Fibroblast of skin of abdomen (primary cell): ENCODE measurements at regions not wholly inside any gene's neighbourhood (a gene's known extent, or its start where the extent isn't known, plus 50 kb on each side); places are given as distances from the start of the nearest gene placed in this dataset.

ENCODE experiments used
- DNase-seq: peaks from one replicate; pipeline ENCODE4 v3.0.0-alpha.2; 2013

- peak; percentile 35 for DNase-seq
Observed at GRCh38 chr7:46478046-46478445, 557.0 kb upstream of the IGFBP3 start.

- no peak for DNase-seq
Observed at GRCh38 chr7:46468753-46469356, 547.8 kb upstream of the IGFBP3 start.

- no peak for DNase-seq
Observed at GRCh38 chr7:46463170-46463569, 542.1 kb upstream of the IGFBP3 start.

GRCh38 chr7:46461334-46461777 lies 540.3 kb upstream of the IGFBP3 start:
- peak; percentile 77 for DNase-seq

DNA sequence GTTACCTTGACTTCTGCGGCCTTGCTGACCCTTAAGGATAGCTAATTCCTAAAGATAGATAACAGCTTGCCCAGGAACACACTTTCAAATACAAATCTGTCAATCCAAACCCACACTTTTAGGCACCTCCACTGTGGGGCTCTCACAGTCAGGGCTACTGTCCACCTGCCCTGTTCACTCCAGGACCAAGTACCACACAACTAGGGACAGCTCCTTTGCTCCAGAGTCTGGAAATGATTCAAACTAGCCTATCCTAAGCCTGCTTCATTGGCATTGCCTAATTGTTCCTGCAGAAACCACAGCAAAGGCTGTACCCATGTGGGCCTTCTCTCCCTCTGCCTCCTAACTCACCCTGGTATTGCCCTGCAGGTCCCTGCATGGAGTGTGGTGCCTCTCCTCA lies 538.9 kb upstream of the IGFBP3 start:
- no peak for DNase-seq

GRCh38 chr7:46454816-46455215 lies 533.7 kb upstream of the IGFBP3 start:
- DNase-seq, result no peak

- no peak for DNase-seq
Observed at GRCh38 chr7:46452561-46453135, 531.6 kb upstream of the IGFBP3 start.

DNA sequence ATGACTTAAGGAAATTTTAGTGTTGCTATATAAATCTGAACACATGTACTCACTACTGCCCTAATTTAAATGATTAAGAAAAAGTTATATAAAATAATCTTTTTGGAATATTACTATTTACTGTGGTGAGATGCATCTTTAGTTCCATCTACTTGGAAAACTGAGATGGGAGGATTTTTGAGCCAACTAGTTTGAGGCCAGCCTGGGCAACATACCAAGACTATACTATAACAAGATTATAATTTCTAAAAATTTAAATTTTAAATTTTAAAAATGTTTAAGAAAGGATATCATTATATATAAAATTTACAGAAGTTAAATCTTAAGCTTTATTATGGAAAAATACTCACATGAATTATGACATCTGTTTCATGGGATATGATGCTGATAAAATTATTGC lies 530.8 kb upstream of the IGFBP3 start:
- DNase-seq, result no peak

GRCh38 chr7:46450886-46451285 lies 529.8 kb upstream of the IGFBP3 start:
- no peak for DNase-seq

- no peak for DNase-seq
Observed at GRCh38 chr7:46450425-46450824, 529.4 kb upstream of the IGFBP3 start.

DNA sequence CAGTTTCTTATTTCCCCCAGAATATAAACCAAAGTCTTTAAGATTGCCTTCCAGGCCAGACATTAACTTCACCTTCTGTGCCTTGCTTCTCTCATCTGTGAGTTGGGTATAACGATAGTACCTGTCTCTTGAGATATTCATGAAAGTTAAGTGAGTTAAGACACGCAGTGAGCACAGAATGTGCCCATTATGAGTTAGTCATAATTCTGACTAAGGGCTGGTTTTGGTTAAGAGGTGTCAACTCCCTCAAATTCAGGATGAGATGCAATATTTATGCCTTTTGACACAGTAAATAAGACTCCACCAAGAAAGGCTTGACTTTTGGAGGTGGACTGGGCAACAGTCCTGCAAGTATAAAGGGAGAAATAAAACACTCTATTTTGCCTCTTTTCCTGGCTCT lies 528.7 kb upstream of the IGFBP3 start:
- DNase-seq, result no peak

DNA sequence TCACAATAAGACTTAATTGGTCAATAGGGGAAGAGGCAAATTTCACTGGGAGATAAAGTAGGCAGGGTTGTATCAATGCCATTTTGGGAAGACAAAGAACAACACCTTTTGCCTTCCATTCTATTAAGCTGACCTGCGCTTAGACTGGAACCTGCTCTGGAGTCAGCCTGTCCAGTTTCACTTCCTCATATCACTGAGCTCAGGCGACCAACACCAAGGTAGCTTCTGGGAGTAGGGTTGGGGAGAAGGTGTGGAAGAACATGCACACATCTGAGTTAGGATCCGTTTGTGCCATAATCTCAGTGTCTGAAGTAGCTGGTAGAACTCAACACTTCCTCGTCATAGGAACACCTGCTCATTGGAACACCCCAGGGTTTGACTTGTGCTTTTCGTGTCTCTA lies 527.4 kb upstream of the IGFBP3 start:
- no peak for DNase-seq

- DNase-seq, result no peak
Observed at GRCh38 chr7:46446151-46446550, 525.1 kb upstream of the IGFBP3 start.

- DNase-seq, result no peak
Observed at GRCh38 chr7:46444256-46444655, 523.2 kb upstream of the IGFBP3 start.

GRCh38 chr7:46440186-46440585 lies 519.1 kb upstream of the IGFBP3 start:
- DNase-seq, result no peak

DNA sequence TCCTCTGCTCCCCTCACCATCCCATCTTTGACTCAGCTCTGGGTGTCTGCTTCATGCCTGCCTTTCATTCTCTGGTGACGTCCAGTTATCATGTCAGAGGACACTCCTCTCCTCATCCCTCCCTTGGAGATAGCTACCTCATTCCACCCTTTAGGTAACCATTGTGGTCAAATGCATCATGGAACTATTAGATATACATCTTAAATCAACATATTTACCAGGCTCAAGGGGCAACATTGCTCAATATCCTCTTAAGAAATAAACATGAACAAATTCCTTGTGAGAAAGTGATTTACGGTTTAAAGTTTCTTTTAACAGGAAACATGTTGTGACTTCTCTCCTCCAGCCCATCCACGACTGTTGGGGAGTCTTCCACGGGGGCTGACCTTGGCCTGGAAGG lies 511.6 kb upstream of the IGFBP3 start:
- DNase-seq, result peak; percentile 47

- DNase-seq, result peak; percentile 38
Observed at GRCh38 chr7:46428295-46428694, 507.2 kb upstream of the IGFBP3 start.

DNA sequence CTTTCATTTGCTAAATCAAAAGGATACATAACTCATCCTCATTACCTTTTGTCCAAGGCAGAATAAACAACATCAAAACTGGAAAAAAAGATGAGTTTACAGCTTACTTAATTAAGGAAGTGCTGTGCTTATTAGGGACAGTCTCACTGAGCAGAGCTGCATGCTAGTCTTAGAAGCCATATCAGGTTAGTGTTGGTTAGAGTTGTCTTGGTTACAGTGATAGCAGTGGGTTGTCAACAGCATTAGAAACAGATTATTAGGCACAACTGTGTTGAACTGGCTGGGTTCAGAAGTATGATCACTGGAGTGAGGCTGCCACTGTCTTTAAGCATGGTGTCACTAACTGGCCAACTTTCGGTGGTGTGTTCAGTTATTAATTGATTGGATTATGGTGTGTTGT lies 503.9 kb upstream of the IGFBP3 start:
- no peak for DNase-seq

GRCh38 chr7:46421441-46422230 lies 500.6 kb upstream of the IGFBP3 start:
- no peak for DNase-seq

DNA sequence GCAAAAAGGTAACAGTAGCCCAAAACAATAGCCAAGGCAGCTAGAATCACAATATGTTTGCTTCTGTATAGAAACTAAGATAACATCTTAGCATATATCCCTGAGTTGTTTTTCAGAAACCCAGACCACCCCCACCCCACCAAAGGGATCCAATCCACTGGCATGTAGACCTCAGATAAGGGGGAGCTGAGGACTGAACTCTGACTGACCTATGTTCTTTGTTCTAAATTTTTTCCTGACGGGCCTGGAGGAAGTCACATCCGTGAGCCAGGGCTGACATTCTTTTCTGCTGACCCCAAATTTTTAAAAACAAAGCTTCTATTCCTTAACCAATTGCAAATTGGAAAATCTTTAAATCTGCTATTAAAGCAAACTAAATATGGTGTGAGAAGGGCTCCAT lies 493.9 kb upstream of the IGFBP3 start:
- DNase-seq, result no peak

- no peak for DNase-seq
Observed at GRCh38 chr7:46411236-46411635, 490.2 kb upstream of the IGFBP3 start.

GRCh38 chr7:46407125-46407524 lies 486.1 kb upstream of the IGFBP3 start:
- no peak for DNase-seq

GRCh38 chr7:46397591-46397990 lies 476.5 kb upstream of the IGFBP3 start:
- DNase-seq, result no peak

DNA sequence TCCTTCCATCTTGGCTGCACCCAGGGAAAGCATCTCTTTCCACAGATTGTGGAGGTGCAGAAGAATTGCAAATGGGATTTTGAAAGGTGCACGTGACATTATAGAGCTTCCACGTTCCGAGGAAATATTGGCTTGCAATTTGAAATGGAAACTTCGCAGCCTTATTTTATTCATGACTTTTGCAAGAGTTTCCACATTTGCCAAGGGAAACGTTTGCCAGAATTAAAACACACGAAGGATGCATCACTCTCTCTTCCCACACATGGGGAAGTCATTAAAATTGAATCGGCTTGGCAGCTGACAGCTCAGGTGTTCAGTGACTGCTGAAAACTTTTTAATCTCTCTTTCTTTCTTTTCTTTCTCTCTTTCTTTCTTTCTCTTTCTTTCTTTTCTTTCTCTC lies 475.4 kb upstream of the IGFBP3 start:
- DNase-seq, result no peak
